Neuronal stem cell (in vitro differentiated cells): ENCODE measurements at regions not wholly inside any gene's neighbourhood (a gene's known extent, or its start where the extent isn't known, plus 50 kb on each side); places are given as distances from the start of the nearest gene placed in this dataset.

Experiments
- DNase-seq: peaks from one replicate; pipeline ENCODE4 v3.0.0-alpha.2; 2013; ENCODE audit warnings: low spot score
- H2AFZ ChIP-seq: one replicate; pipeline ENCODE4 v1.6.1; 2013; ENCODE audit warnings: mild to moderate bottlenecking, low read length, inconsistent platforms
- H2AK5ac ChIP-seq: 2 replicates; pipeline ENCODE4 v1.6.1; 2013; ENCODE audit warnings: low read depth, mild to moderate bottlenecking, inconsistent platforms, low read length, moderate library complexity, mixed read lengths
- H2BK120ac ChIP-seq: 2 replicates; pipeline ENCODE4 v1.6.1; 2013; ENCODE audit warnings: low read depth, mild to moderate bottlenecking, inconsistent platforms, low read length, moderate library complexity, mixed read lengths
- H2BK12ac ChIP-seq: one replicate; pipeline ENCODE4 v1.6.1; 2013; ENCODE audit warnings: low read length, inconsistent platforms
- H2BK15ac ChIP-seq: 2 replicates; pipeline ENCODE4 v1.6.1; 2013; ENCODE audit warnings: mild to moderate bottlenecking, low read length, inconsistent platforms, mixed read lengths
- H2BK5ac ChIP-seq: one replicate; pipeline ENCODE4 v1.6.1; 2013; ENCODE audit warnings: inconsistent platforms, mild to moderate bottlenecking, low read length, moderate library complexity
- H3K14ac ChIP-seq: one replicate; pipeline ENCODE4 v1.6.1; 2013; ENCODE audit warnings: low read length, inconsistent platforms
- H3K18ac ChIP-seq: 2 replicates; pipeline ENCODE4 v1.6.1; 2013; ENCODE audit warnings: low read length, inconsistent platforms
- H3K23ac ChIP-seq: 2 replicates; pipeline ENCODE4 v1.6.1; 2013; ENCODE audit warnings: low read depth, mild to moderate bottlenecking, mixed read lengths, low read length, inconsistent platforms; ENCODE audit not compliant: poor library complexity
- H3K27ac ChIP-seq: replicated peaks from 3 replicates; pipeline ENCODE4 v1.5.1; 2013; ENCODE audit warnings: low read length, inconsistent platforms
- H3K27me3 ChIP-seq, 3 experiments: 2 replicates each; pipeline ENCODE4 v1.6.1; 2013; ENCODE audit warnings: low read length in 3 of 3, mild to moderate bottlenecking in 2 of 3, inconsistent platforms in 1 of 3, low read depth in 1 of 3, mixed read lengths in 1 of 3, moderate library complexity in 1 of 3; ENCODE audit not compliant: control insufficient read depth in 3 of 3, insufficient read depth in 3 of 3
- H3K36me3 ChIP-seq, 2 donors: replicated peaks in 1 of 2; 2 replicates each; pipeline ENCODE4 v1.6.1; 2013; ENCODE audit warnings: low read length in 2 of 2; ENCODE audit not compliant: control insufficient read depth in 2 of 2, insufficient read depth in 2 of 2
- H3K4ac ChIP-seq: 2 replicates; pipeline ENCODE4 v1.6.1; 2013; ENCODE audit warnings: inconsistent platforms, mild to moderate bottlenecking, low read length, moderate library complexity
- H3K4me1 ChIP-seq, 2 donors: 1 replicate in 1 of 2; 2 replicates in 1 of 2; pipeline ENCODE4 v1.6.1; 2013; ENCODE audit warnings: low read length in 2 of 2, low read depth in 1 of 2; ENCODE audit not compliant: control insufficient read depth in 2 of 2, insufficient read depth in 1 of 2
- H3K4me2 ChIP-seq: one replicate; pipeline ENCODE4 v1.6.1; 2013; ENCODE audit warnings: mild to moderate bottlenecking, low read length, inconsistent platforms; ENCODE audit not compliant: insufficient read depth, poor library complexity, severe bottlenecking
- H3K4me3 ChIP-seq, 2 donors: 2 replicates each; pipeline ENCODE4 v1.5.1; 2013; ENCODE audit warnings: low read length in 2 of 2, mild to moderate bottlenecking in 2 of 2, inconsistent platforms in 1 of 2, moderate library complexity in 1 of 2
- H3K79me1 ChIP-seq: one replicate; pipeline ENCODE4 v1.6.1; 2013; ENCODE audit warnings: low read depth, mild to moderate bottlenecking, inconsistent platforms, low read length, moderate library complexity
- H3K9ac ChIP-seq: one replicate; pipeline ENCODE4 v1.6.1; 2013; ENCODE audit warnings: mild to moderate bottlenecking, low read depth, low read length, inconsistent platforms; ENCODE audit not compliant: poor library complexity
- H3K9me3 ChIP-seq, 2 donors: replicated peaks in 1 of 2; 2 replicates each; pipeline versions ENCODE3 to v1.6.1; 2013; ENCODE audit warnings: low read length in 2 of 2, mild to moderate bottlenecking in 2 of 2, inconsistent platforms in 1 of 2, low read depth in 1 of 2, mixed read lengths in 1 of 2, moderate library complexity in 1 of 2; ENCODE audit not compliant: control insufficient read depth in 2 of 2, insufficient read depth in 1 of 2
- H4K8ac ChIP-seq: one replicate; pipeline ENCODE4 v1.6.1; 2013; ENCODE audit warnings: low read depth, mild to moderate bottlenecking, inconsistent platforms, low read length, moderate library complexity
- H4K91ac ChIP-seq: one replicate; pipeline ENCODE4 v1.6.1; 2013; ENCODE audit warnings: low read length, low read depth, mild to moderate bottlenecking, inconsistent platforms; ENCODE audit not compliant: poor library complexity
- WGBS, 2 donors: extraction: QIAGEN DNeasy Blood & Tissue Kit; methylation state at CpG; one replicate each; pipeline ENCODE4 v1.1.7; 2013; ENCODE audit warnings: missing lambda C conversion rate in 2 of 2, mixed read lengths in 1 of 2; ENCODE audit not compliant: insufficient read length in 2 of 2, insufficient replicate concordance in 1 of 2; ENCODE audit errors: extremely low coverage in 2 of 2; 5-methylcytosine and 5-hydroxymethylcytosine counted together

GRCh38 chr6:138550346-138550767, 51.1 kb upstream of the NHSL1 start:
- no CpG with 5 or more reads among the region's 2 CpGs for WGBS, 2 donors
- Histone ChIP-seq H2BK12ac (no peak overlapping the region), H3K9ac (peak overlapping the region; percentile 63), H3K36me3 (no peaks in the 10 kb centered on the region), H4K8ac (no peak overlapping the region), H3K4me2 (no peak overlapping the region), H3K9me3 (no peaks in the 10 kb centered on the region), H3K23ac (no peak overlapping the region), H3K14ac (no peak overlapping the region), H3K4me3 (no peak overlapping the region), H2BK120ac (no peak overlapping the region), H3K27me3 (no peaks in the 10 kb centered on the region), H2BK5ac (no peak overlapping the region), H3K27ac (no peak overlapping the region), H4K91ac (no peak overlapping the region), H2AK5ac (no peak overlapping the region), H3K18ac (no peak overlapping the region), H2BK15ac (no peak overlapping the region), H2AFZ (no peak overlapping the region), H3K79me1 (no peaks in the 10 kb centered on the region), H3K4me1 (peaks cover 17 to 24% of the 10 kb centered on the region in 2 donors), H3K4ac (no peak overlapping the region)
- DNase-seq, result no peak

GRCh38 chr6:138554146-138554545, 54.9 kb upstream of the NHSL1 start:
- Histone ChIP-seq H3K4me1 (peaks cover 14 to 33% of the 10 kb centered on the region in 2 donors), H2AK5ac (no peak overlapping the region), H3K27ac (no peak overlapping the region), H3K9me3 (no peaks in the 10 kb centered on the region), H3K4me3 (no peak overlapping the region), H2AFZ (no peak overlapping the region), H3K23ac (no peak overlapping the region), H3K14ac (no peak overlapping the region), H3K4me2 (no peak overlapping the region), H3K4ac (no peak overlapping the region), H3K9ac (no peak overlapping the region), H2BK15ac (no peak overlapping the region), H2BK5ac (no peak overlapping the region), H3K79me1 (no peaks in the 10 kb centered on the region), H2BK120ac (no peak overlapping the region), H3K27me3 (no peaks in the 10 kb centered on the region), H3K36me3 (no peaks in the 10 kb centered on the region), H3K18ac (no peak overlapping the region), H4K8ac (no peak overlapping the region), H2BK12ac (no peak overlapping the region), H4K91ac (no peak overlapping the region)
- WGBS, 2 donors, result no CpG with 5 or more reads among the region's 5 CpGs
- no peak for DNase-seq

- H3K27ac ChIP-seq, result peak overlapping the region; percentile 66
- no peak overlapping the region for H3K4ac ChIP-seq
- no peak overlapping the region for H3K4me3 ChIP-seq
- DNase-seq, result peak; percentile 71
- no peak overlapping the region for H3K4me2 ChIP-seq
- H2AK5ac ChIP-seq, result no peak overlapping the region
- H3K9me3 ChIP-seq, result no peaks in the 10 kb centered on the region
- H2AFZ ChIP-seq, result no peak overlapping the region
- no peak overlapping the region for H2BK12ac ChIP-seq
- no CpG with 5 or more reads among the region's 5 CpGs for WGBS, 2 donors
- H3K18ac ChIP-seq, result no peak overlapping the region
- H4K8ac ChIP-seq, result no peak overlapping the region
- H3K9ac ChIP-seq, result no peak overlapping the region
- peaks cover 16 to 33% of the 10 kb centered on the region in 2 donors for H3K4me1 ChIP-seq
- H3K27me3 ChIP-seq, result no peaks in the 10 kb centered on the region
- no peak overlapping the region for H4K91ac ChIP-seq
- H2BK120ac ChIP-seq, result no peak overlapping the region
- no peaks in the 10 kb centered on the region for H3K36me3 ChIP-seq
- no peak overlapping the region for H3K23ac ChIP-seq
- H2BK15ac ChIP-seq, result no peak overlapping the region
- no peak overlapping the region for H2BK5ac ChIP-seq
- H3K14ac ChIP-seq, result no peak overlapping the region
- H3K79me1 ChIP-seq, result no peaks in the 10 kb centered on the region
Measured at GRCh38 chr6:138555421-138555988, 56.2 kb upstream of the NHSL1 start.

GRCh38 chr6:138557147-138557546, 57.9 kb upstream of the NHSL1 start:
- no CpG with 5 or more reads among the region's 5 CpGs for WGBS, 2 donors
- H3K36me3 ChIP-seq, result no peaks in the 10 kb centered on the region
- no peaks in the 10 kb centered on the region for H3K27me3 ChIP-seq

More at GRCh38 chr6:138557147-138557546, 57.9 kb upstream of the NHSL1 start:
- H3K4me1 ChIP-seq, result peaks cover 16 to 33% of the 10 kb centered on the region in 2 donors
- no peak overlapping the region for H3K4me3 ChIP-seq
- H2BK5ac ChIP-seq, result no peak overlapping the region
- H2BK12ac ChIP-seq, result no peak overlapping the region
- H3K4me2 ChIP-seq, result no peak overlapping the region
- H3K79me1 ChIP-seq, result no peaks in the 10 kb centered on the region
- no peak overlapping the region for H3K27ac ChIP-seq
- H3K4ac ChIP-seq, result no peak overlapping the region
- no peak overlapping the region for H3K9ac ChIP-seq
- H2AK5ac ChIP-seq, result no peak overlapping the region
- peaks cover 0 to 6% of the 10 kb centered on the region in 2 donors for H3K9me3 ChIP-seq
- no peak overlapping the region for H3K14ac ChIP-seq
- no peak overlapping the region for H3K18ac ChIP-seq
- H4K8ac ChIP-seq, result no peak overlapping the region
- no peak for DNase-seq
- H3K23ac ChIP-seq, result no peak overlapping the region
- no peak overlapping the region for H2BK120ac ChIP-seq
- no peak overlapping the region for H2BK15ac ChIP-seq
- no peak overlapping the region for H2AFZ ChIP-seq
- no peak overlapping the region for H4K91ac ChIP-seq
